HG03575 (cell line): ENCODE measurements at regions not wholly inside any gene's neighbourhood (a gene's known extent, or its start where the extent isn't known, plus 50 kb on each side); places are given as distances from the start of the nearest gene placed in this dataset.
"Not testable (repeated sequence)": the region's sequence is repeated elsewhere in the genome, so short reads cannot be mapped to it uniquely, and the experiment has no call there.

ENCODE experiments used
- ATAC-seq: cut with Tn5 transposase; IDR thresholded peaks from one replicate; pipeline ENCODE4 v1.9.1; 2021; ENCODE audit not compliant: unreplicated experiment, insufficient number of reproducible peaks, low FRiP score; ENCODE audit errors: extremely low read depth

GRCh38 chr5:122653087-122654017 lies 121.5 kb upstream of the SNX2 start:
- ATAC-seq: no peak

GRCh38 chr5:122656160-122656559 lies 118.7 kb upstream of the SNX2 start:
- ATAC-seq: no peak

GRCh38 chr5:122656577-122656976 lies 118.3 kb upstream of the SNX2 start:
- ATAC-seq: no peak

DNA sequence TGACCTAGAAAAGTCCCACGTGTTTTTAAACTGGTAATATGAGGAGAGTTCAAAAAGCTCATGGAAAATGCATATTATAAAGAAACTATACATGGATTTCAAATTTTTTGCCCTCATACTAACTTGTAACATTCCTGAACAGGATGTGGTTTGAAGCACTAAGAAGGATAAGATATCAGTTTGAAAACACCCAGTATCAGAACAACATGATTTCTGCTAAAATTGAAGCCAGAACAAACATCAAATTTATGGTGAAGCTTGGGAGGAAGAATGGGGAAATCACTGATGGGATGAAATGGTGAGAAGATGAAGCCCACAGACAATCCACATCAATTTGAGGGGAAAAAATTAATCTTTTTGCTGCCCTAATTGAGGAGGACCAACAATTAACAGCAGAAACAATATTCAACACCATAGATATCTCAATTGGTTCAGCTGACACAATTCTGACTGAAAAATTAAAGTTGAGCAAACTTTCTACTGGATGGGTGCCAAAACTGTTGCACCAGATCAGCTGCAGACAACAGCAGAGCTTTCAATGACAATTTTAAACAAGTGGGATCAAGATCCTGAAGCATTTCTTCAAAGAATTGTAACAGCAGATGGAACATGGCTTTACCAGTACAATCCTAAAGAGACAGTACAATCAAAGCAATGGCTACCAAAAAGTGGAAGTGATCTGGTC lies 113.2 kb upstream of the SNX2 start:
- no peak for ATAC-seq

GRCh38 chr5:122665051-122665450 lies 109.8 kb upstream of the SNX2 start:
- no peak for ATAC-seq

- no peak for ATAC-seq
Measured at GRCh38 chr5:122668552-122668951, 106.3 kb upstream of the SNX2 start.

DNA sequence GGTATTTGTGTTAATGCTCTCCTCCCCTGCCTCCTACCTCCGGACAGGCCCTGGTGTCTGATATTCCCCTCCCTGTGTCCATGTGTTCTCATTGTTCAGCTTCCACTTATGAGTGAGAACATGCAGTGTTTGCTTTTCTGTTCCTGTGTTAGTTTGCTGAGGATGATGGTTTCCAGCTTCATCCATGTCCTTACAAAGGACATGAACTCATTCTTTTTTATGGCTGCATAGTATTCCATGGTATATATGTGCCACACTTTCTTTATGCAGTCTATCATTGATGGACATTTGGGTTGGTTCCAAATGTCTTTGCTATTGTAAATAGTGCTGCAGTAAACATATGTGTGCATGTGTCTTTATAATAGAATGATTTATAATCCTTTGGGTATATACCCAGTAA lies 105.2 kb upstream of the SNX2 start:
- ATAC-seq: not testable (repeated sequence)

GRCh38 chr5:122673343-122673742 lies 101.5 kb upstream of the SNX2 start:
- ATAC-seq: no peak

GRCh38 chr5:122674385-122674784 lies 100.5 kb upstream of the SNX2 start:
- no peak for ATAC-seq

- ATAC-seq: no peak
Measured at GRCh38 chr5:122680623-122681350, 94.1 kb upstream of the SNX2 start.

GRCh38 chr5:122683631-122684030 lies 91.2 kb upstream of the SNX2 start:
- ATAC-seq: no peak

- no peak for ATAC-seq
Measured at GRCh38 chr5:122690266-122690665, 84.6 kb upstream of the SNX2 start.

- ATAC-seq: no peak
Measured at GRCh38 chr5:122691931-122692330, 82.9 kb upstream of the SNX2 start.

- no peak for ATAC-seq
Measured at GRCh38 chr5:122693963-122694362, 80.9 kb upstream of the SNX2 start.

DNA sequence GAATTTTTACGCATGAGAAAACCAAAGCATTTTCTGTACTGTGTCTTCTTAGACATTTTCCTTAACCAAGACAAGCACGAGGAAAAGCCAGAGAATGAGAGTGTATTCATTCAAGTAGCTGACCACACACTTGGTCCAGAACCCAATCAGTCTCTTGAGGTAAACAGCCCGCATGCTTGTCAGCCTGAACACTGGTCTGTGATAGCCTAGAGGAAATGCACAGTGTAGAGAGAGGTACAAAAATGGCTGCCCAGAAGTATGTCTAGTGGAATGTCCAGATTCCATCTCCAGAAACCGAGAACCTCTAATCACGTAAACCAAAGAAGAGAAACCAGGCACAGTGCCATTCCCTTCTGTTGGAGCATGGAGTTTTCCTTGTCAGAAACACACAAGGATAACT lies 80.0 kb upstream of the SNX2 start:
- ATAC-seq: no peak

DNA sequence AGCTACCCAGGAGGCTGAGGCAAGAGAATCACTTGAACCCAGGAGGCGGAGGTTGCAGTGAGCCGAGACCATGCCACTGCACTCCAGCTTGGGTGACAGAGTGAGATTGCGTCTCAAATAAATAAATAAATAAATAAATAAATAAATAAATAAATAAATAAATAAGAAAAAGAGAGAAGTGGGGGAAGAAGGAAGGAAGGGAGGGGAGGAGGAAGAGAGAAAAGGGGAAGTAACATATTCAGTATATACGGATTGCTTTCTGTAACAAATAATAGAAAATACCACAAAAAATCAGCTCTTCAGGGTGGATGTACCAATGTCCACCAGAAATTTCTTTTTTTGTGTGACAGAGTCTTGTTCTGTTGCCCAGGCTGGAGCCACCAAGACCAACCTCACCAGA lies 78.1 kb upstream of the SNX2 start:
- not testable (repeated sequence) for ATAC-seq

GRCh38 chr5:122697191-122697590 lies 77.7 kb upstream of the SNX2 start:
- no peak for ATAC-seq

- ATAC-seq: no peak
Measured at GRCh38 chr5:122699201-122699600, 75.7 kb upstream of the SNX2 start.

DNA sequence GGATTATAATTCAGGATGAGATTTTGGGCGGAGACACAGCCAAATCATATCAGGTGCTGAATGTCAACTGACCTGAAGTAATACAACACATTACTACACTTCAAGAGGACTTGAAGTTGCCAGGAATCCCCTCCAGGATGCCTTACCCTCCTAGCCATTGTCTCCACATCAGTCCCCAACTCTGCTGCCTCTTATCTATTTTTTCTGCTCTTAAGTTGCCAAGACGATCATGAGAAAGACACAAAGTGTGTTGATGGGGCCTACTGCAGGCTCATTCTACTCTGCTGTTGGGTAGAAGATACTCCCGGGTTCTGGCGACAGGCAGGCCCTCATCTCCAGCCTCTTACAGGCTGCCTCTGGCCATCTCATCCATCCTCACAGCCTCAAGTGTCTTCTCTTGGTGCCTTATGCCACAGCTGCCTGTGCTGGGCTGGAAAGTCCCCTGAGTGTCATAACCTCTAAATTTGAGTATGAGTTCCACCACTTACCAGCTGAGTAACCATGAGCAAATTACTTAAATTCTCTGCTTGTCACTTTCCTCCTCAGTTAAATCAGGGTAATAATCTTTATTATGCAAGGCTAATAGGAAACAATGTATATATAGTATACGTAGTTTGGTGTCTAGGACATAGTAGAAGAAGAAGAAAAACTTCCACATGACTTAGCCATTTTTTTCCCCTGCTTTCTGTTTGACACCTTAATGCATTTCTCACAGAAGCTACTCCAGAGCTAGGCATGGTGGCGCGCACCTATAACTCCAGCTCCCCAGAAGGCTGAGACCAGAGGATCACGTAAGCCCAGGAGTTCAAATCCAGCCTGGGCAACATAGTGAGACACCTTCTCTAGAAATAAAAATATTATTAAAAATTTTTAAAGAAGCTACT lies 73.0 kb upstream of the SNX2 start:
- peak; percentile 95 for ATAC-seq
